ENCODE measurements at regions not wholly inside any gene's neighbourhood (a gene's known extent, or its start where the extent isn't known, plus 50 kb on each side); places are given as distances from the start of the nearest gene placed in this dataset.

GRCh38 chr6:105833959-105834947, 251.9 kb upstream of the PRDM1 start:
- no peak for TF ChIP-seq POLR2AphosphoS5 (IDR thresholded peaks at IDR 0.05; ENCODE audit: low read depth)
- no peak for TF ChIP-seq CTCF (conservative IDR thresholded peaks at IDR 0.05; ENCODE audit: low read depth in 2 of 2)
- TF ChIP-seq EZH2 (IDR thresholded peaks at IDR 0.05; ENCODE audit: low read depth, unreplicated experiment), result no peak
- TF ChIP-seq, protein P1, sequence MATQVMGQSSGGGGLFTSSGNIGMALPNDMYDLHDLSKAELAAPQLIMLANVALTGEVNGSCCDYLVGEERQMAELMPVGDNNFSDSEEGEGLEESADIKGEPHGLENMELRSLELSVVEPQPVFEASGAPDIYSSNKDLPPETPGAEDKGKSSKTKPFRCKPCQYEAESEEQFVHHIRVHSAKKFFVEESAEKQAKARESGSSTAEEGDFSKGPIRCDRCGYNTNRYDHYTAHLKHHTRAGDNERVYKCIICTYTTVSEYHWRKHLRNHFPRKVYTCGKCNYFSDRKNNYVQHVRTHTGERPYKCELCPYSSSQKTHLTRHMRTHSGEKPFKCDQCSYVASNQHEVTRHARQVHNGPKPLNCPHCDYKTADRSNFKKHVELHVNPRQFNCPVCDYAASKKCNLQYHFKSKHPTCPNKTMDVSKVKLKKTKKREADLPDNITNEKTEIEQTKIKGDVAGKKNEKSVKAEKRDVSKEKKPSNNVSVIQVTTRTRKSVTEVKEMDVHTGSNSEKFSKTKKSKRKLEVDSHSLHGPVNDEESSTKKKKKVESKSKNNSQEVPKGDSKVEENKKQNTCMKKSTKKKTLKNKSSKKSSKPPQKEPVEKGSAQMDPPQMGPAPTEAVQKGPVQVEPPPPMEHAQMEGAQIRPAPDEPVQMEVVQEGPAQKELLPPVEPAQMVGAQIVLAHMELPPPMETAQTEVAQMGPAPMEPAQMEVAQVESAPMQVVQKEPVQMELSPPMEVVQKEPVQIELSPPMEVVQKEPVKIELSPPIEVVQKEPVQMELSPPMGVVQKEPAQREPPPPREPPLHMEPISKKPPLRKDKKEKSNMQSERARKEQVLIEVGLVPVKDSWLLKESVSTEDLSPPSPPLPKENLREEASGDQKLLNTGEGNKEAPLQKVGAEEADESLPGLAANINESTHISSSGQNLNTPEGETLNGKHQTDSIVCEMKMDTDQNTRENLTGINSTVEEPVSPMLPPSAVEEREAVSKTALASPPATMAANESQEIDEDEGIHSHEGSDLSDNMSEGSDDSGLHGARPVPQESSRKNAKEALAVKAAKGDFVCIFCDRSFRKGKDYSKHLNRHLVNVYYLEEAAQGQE (IDR thresholded peaks at IDR 0.05; ENCODE audit: unreplicated experiment), result no peak
- TF ChIP-seq EZH2phosphoT487 (IDR thresholded peaks at IDR 0.05; ENCODE audit: unreplicated experiment), result no peak
- TF ChIP-seq ZNF114 (CRISPR knock-in tag; IDR thresholded peaks at IDR 0.05), result no peak
- no peak for TF ChIP-seq JUNB (IDR thresholded peaks at IDR 0.05; ENCODE audit: unreplicated experiment)
- no peak for TF ChIP-seq ETS1 (IDR thresholded peaks at IDR 0.05)
